GM21381 (cell line): ENCODE measurements at regions not wholly inside any gene's neighbourhood (a gene's known extent, or its start where the extent isn't known, plus 50 kb on each side); places are given as distances from the start of the nearest gene placed in this dataset.
"Not testable (repeated sequence)": the region's sequence is repeated elsewhere in the genome, so short reads cannot be mapped to it uniquely, and the experiment has no call there.

ENCODE experiments used
- ATAC-seq: cut with Tn5 transposase; IDR thresholded peaks from one replicate; pipeline ENCODE4 v1.9.1; 2021; ENCODE audit warnings: mild to moderate bottlenecking, moderate library complexity; ENCODE audit not compliant: unreplicated experiment

DNA sequence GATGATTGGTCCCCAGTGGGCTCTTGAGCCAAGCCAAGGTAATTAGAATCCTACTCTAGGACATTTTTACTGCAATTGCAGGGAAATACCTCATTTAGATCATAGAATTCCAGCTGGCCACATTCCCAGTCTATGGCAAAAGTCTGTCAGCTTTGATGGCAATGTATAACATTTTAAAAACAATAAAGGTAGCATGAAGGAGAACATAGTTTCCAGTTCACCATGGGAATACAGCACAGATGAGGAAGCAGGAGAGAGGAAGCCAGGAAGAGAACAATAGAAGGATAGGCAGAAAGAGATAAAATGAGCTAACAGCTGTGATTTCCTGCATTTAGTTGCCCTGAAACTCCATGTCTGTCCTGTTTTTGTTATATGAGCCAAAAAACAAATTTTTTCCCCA lies 897.3 kb upstream of the DDX18 start:
- ATAC-seq: no peak

DNA sequence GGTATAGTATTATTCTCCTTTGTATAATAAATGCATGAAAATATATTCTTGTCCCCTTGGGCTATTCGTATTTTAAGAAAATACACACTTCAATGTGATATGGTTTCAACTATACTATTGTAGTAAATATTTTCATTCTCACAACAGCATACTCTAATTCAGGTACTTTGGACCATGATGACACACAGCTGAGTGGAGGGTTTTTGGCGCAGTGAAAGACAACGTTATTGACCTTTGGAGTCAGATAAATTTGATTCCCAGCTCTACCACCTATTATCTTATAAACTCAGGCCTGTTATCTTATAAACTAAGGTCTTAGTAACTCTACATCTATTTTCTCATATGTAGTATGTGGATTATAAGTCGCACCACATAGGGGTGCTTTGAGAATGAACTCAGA lies 895.9 kb upstream of the DDX18 start:
- no peak for ATAC-seq

- ATAC-seq: no peak
These were observed 892.1 kb upstream of the DDX18 start for GRCh38 chr2:116922414-116922813.

- ATAC-seq: no peak
These were observed 890.0 kb upstream of the DDX18 start for GRCh38 chr2:116924509-116924908.

- no peak for ATAC-seq
These were observed 879.2 kb upstream of the DDX18 start for GRCh38 chr2:116935097-116935814.

GRCh38 chr2:116948258-116948657 lies 866.2 kb upstream of the DDX18 start:
- ATAC-seq: no peak

DNA sequence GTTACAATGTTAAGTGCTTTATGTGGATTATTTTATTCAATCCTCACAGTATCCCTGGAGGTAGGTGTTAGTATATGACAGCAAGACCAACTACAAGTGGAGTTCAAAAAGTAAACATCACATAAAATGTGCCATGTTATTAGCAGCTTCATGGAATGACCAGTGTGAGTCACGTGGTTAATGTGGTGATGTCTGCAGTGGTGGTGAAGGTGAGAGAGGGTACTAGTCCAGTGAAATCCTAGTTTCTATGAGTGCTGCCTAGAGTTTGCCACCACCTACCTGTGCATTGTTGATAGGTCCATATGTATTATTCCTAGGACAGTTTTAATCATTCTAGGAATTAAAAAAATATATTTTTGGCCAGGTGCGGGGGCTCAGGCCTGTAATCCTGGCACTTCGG lies 865.2 kb upstream of the DDX18 start:
- ATAC-seq: no peak

DNA sequence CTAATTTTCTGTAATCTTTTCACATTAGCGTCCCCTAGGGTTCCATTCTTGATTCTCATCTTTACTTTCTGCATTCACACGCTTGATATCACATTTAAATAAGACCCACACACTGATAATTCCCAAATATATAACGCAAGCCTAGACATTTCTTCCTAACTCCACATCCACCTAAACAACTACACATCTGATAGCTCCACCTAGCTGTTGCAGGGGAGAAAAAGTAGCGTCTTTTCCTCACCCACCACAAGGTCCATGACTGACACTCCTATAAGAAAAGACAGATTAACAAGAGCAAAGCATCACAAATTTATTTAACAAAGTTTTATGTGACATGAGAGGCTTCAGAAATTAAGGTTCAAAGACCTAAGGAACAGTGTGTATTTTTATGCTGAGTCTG lies 862.2 kb upstream of the DDX18 start:
- ATAC-seq: no peak

DNA sequence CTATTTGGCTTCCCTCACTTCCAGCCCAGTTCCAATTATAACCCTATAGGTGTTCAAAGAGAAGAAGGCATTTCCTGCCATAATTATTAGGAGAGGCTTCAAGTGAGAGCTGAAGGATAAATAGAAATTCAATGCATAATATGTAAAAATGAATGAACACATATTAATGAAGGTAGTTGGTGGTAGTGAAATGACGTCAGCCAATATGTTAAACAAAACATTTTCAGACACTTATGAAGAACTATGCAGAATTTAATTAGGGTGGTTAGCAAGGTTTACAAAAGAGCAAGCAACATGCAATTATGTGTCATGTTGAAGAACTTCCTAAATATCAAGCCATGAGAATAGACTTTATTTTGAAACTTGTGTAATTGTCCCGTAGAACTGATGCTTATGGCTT lies 858.8 kb upstream of the DDX18 start:
- no peak for ATAC-seq

- no peak for ATAC-seq
These were observed 838.9 kb upstream of the DDX18 start for GRCh38 chr2:116975608-116976007.

DNA sequence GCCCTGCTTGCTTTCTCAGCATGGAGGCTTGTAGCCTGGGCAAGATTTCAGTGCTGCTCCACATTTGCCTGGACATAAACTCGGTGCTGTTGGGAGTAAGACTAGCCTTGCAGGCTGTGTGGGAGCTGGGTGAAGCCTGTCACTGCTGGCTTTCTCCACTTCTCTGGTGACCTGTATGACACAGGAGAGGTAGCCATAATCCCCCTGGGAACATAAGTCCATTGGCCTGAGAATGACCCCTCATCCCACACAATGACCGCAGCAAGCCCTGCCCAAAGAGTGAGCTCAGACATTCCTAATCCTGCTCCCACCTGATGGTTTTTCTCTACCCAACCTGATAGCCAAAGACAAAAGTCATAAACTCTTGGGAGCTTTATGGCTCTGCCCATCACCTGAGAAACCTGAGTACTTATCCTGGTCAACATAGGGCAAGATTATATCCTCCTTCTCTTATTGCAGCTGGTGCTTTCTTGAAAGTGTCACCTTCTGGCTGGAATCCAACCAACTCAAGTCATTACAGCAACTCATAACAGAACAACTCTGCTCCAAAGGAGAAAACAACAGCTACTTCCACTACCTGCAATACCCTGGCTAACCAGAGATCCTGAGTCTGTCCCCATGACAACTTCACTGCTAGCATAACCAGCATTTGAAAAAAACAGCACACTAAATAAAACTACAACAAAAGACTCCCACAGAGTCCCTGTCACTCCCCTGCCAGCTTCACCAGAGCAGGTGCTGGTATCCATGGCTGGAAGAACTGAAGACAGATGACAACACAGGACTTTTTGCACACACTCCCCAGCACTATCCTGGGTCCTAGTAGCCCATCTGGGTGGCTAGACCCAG lies 834.4 kb upstream of the DDX18 start:
- ATAC-seq: no peak

DNA sequence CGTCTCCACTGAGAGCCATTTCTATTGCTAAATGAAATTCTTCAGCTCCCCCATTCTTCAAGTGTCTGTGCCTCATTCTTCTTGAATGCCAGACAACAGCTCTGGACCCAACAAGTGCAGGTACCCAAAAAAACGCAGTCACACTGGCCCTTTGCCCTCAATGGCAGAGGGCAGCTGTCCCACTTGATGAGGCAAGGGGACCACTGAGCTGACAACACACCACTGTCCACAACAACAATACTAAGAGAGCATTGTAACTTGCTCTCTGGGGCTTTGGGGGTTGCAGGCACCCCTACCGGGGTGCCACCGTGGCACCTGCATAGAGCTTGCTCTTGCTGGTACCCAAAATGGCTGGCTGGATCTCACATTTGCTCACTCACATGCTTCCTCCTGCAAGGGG lies 827.0 kb upstream of the DDX18 start:
- no peak for ATAC-seq

DNA sequence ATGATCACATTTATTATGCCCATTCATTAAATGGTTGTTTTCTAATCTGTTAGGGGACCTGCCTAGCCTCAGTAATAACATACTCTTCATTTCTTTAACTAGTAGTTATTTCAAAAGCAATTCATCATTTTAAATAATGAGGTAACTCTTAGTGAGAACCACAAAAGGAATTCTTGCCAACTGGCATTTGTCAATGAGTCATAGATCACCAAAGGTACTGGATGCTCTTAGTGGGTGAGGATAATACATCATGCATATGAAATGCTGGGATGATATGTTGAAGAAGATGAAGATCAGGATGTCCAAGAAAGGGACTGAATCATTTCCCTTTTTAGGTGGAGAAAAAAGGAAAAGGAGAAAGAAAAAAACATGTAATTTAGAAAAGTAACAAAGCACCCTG lies 826.2 kb upstream of the DDX18 start:
- no peak for ATAC-seq

- no peak for ATAC-seq
These were observed 795.1 kb upstream of the DDX18 start for GRCh38 chr2:117019357-117019756.

GRCh38 chr2:117027646-117028045 lies 786.8 kb upstream of the DDX18 start:
- no peak for ATAC-seq

DNA sequence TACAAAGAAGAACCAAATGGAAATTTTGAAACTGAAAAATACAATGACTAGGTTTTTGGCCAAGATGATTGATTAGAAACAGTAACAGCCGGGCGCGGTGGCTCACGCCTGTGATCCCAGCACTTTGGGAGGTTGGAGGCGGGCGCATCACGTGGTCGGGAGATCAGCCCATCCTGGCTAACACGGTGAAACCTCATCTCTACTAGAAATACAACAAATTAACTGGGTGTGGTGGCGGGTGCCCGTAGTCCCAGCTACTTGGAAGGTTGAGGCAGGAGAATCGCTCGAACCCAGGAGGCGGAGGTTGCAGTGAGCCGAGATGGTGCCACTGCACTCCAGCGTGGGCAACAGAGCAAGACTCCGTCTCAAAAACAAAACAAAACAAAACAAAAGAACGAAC lies 785.8 kb upstream of the DDX18 start:
- not testable (repeated sequence) for ATAC-seq

DNA sequence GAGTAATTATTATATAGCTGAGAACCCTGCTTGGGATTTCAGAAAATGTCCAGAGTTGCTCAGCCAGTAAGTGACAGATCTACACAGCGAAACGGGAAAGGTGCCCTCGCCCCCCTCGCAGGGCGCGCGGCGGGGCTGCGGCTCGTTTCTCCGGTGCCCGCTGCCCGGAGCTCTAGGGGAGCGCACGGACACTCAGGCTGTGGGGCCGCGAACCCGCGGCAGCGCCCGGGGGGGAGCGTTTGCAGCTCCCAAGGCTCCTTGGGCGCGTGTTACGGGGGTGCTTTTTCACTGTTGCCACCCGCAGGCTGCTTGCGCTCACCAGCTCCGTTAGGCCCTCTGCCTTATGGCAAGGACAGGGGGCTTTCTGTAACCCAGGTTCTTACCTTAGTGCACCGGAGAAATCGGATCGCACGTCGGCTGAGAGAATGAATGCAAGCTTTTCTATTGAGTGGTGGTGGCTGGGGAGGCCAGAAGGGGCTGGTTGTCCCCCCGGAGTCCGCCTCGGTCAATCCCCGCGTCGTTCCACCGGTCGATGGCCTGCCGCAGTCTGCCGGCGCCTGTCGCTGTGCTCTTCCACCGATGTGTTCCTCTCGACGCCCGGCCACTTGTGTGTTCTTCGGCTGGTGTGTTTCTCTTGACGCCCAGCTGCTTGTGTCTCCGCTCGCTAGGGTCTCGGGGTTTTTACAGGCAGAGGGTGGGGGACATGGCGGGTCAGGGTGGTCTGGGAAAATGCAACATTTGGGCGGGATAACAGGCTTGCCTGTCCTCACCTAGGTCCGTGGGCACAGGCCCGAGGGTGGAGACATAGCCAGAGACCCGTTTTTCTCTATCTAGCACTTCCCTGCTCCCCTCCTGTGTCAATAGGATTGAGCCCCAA lies 758.8 kb upstream of the DDX18 start:
- no peak for ATAC-seq

- ATAC-seq: no peak
These were observed 758.1 kb upstream of the DDX18 start for GRCh38 chr2:117056376-117056748.

GRCh38 chr2:117057016-117057415 lies 757.5 kb upstream of the DDX18 start:
- ATAC-seq: no peak

DNA sequence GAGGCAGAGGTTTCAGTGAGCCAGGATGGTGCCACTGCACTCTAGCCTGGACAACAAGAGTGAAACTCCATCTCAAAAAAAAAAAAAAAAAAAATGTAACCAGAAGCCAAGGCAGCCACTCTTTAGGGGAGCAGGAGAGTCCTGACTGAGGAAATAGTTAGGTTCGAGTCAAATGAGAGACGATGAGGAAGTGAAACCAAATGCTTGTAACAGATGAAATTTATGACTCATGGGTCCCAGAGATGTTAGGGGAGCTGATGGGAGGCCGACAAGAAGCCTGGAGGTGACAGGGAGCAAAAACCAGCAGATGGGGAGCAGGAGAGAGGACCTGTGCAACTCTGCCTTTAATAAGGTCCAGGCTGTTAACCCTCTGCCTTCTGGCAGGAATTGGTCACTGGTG lies 756.1 kb upstream of the DDX18 start:
- no peak for ATAC-seq

GRCh38 chr2:117064021-117064420 lies 750.5 kb upstream of the DDX18 start:
- no peak for ATAC-seq

DNA sequence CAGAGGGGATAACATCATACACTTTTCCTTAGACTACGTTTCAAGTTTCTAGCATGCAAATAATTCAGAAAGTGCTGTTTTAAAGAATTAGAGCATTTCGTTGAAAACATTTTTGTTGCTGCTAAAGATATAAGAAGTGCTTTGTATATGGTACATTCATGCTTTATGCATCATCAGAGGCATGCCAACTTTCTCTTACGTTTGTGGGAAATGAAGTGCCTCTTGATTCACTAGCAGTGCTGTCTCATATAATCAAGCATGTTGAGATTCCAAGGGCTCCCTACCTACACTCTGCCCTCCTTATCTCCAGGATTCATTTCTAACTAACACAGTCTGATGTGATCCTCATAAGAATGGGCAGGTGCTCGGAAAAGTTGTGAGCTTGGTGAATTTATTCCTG lies 748.6 kb upstream of the DDX18 start:
- no peak for ATAC-seq
